Naive thymus-derived CD4-positive, alpha-beta T cell (primary cell): ENCODE measurements at regions not wholly inside any gene's neighbourhood (a gene's known extent, or its start where the extent isn't known, plus 50 kb on each side); places are given as distances from the start of the nearest gene placed in this dataset.

Source experiments
- ATAC-seq: fragments of 150-1000 bp; cut with Tn5 transposase; 2 replicates; pipeline ENCODE4 v1.10.0; 2021; ENCODE audit warnings: mild to moderate bottlenecking, moderate library complexity
- CTCF ChIA-PET: fragments of 350-600 bp; sonication (Branson Sonifier 250); formaldehyde crosslinking; loops from one replicate; lab custom pipeline; 2021; ENCODE audit warnings: antibody characterized with exemption; lab: Charles Lee
- POLR2A ChIA-PET: fragments of 350-600 bp; sonication (Branson Sonifier 250); formaldehyde crosslinking; loops from one replicate; lab custom pipeline; 2021; ENCODE audit warnings: antibody characterized with exemption, inconsistent platforms; lab: Charles Lee
- DNase-seq, 9 donors: peaks; one replicate each; pipeline versions ENCODE4 v3.0.0 to v3.0.0-alpha.2; 2020 to 2022; ENCODE audit warnings: mixed read lengths in 1 of 9
- H3K27ac ChIP-seq: one replicate; pipeline ENCODE4 v1.7.0; 2013; ENCODE audit warnings: mild to moderate bottlenecking, low read depth, low read length, moderate library complexity
- H3K27me3 ChIP-seq, 2 donors: one replicate each; pipeline ENCODE4 v1.7.0; 2013; ENCODE audit warnings: low read length in 2 of 2, mild to moderate bottlenecking in 2 of 2, moderate library complexity in 2 of 2; ENCODE audit not compliant: control insufficient read depth in 2 of 2, insufficient read depth in 2 of 2
- H3K36me3 ChIP-seq, 3 experiments: 1 replicate in 2 of 3; 2 replicates in 1 of 3; pipeline ENCODE4 v1.7.0; 2013; ENCODE audit warnings: low read length in 3 of 3, mild to moderate bottlenecking in 3 of 3, moderate library complexity in 1 of 3; ENCODE audit not compliant: insufficient read depth in 3 of 3, control insufficient read depth in 2 of 3
- H3K4me1 ChIP-seq, 2 donors: one replicate each; pipeline ENCODE4 v1.7.0; 2013; ENCODE audit warnings: low read length in 2 of 2, mild to moderate bottlenecking in 2 of 2, moderate library complexity in 1 of 2; ENCODE audit not compliant: control insufficient read depth in 2 of 2, insufficient read depth in 2 of 2
- H3K4me3 ChIP-seq: 2 replicates; pipeline ENCODE4 v1.7.0; 2013; ENCODE audit warnings: mild to moderate bottlenecking, low read length
- H3K9me3 ChIP-seq, 3 experiments: 1 replicate in 2 of 3; 2 replicates in 1 of 3; pipeline ENCODE4 v1.7.0; 2013; ENCODE audit warnings: low read length in 3 of 3; ENCODE audit not compliant: control insufficient read depth in 2 of 3
- H3K27ac Mint-ChIP-seq, 9 donors: one replicate each; pipeline ENCODE4 v1.8.0; 2020 to 2022; ENCODE audit warnings: mixed read lengths in 9 of 9, mild to moderate bottlenecking in 8 of 9, moderate library complexity in 5 of 9, inconsistent platforms in 2 of 9
- H3K27me3 Mint-ChIP-seq, 5 donors: one replicate each; pipeline ENCODE4 v1.8.0; 2021 to 2022; ENCODE audit warnings: mixed read lengths in 5 of 5, mild to moderate bottlenecking in 1 of 5
- H3K36me3 Mint-ChIP-seq, 5 donors: one replicate each; pipeline ENCODE4 v1.8.0; 2020 to 2022; ENCODE audit warnings: mixed read lengths in 5 of 5, mild to moderate bottlenecking in 3 of 5, inconsistent platforms in 1 of 5
- H3K4me1 Mint-ChIP-seq, 7 donors: one replicate each; pipeline ENCODE4 v1.8.0; 2020 to 2022; ENCODE audit warnings: mixed read lengths in 7 of 7, mild to moderate bottlenecking in 3 of 7, inconsistent platforms in 1 of 7
- H3K4me3 Mint-ChIP-seq, 10 donors: one replicate each; pipeline ENCODE4 v1.8.0; 2020 to 2022; ENCODE audit warnings: mild to moderate bottlenecking in 10 of 10, mixed read lengths in 10 of 10, moderate library complexity in 6 of 10, inconsistent platforms in 2 of 10
- H3K9me3 Mint-ChIP-seq, 11 donors: one replicate each; pipeline ENCODE4 v1.8.0; 2020 to 2022; ENCODE audit warnings: mixed read lengths in 11 of 11, mild to moderate bottlenecking in 4 of 11, inconsistent platforms in 1 of 11, moderate library complexity in 1 of 11
- intact Hi-C, 2 donors: fragments of 100-400 bp; cut with micrococcal nuclease; formaldehyde crosslinking; loops; one replicate each; pipeline ENCODE4 v1.15.1; 2023

DNA sequence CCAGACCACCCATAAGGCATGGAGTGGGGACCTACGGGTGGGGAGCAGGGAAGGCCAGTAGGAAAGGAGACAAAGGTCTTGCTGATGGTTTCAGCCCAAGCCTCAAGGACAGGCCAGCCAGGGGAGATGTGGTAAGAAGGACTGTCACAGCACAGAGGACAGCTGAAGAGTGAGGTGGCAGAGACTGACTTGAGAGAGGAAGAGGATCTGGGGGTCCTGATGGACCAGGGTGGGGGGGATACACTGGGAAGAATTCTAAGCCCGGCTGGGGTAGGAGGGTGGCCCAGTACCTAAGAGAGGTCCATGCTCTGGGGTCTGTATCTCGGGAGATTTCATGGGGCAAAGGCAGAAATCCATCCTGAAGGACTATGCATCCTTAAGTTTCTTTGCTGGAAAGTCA is 66.1 kb upstream of the THY1 start:
- ATAC-seq (no peak), DNase-seq (no peak)
- H3K27ac ChIP-seq = no peak overlapping the region
- Mint-ChIP-seq H3K27ac (no peak overlapping the region), H3K27me3 (peaks cover 0 to 27% (median 14%) of the 10 kb centered on the region in 5 donors), H3K4me1 (peaks cover 0 to 1% (median 0%) of the 10 kb centered on the region in 7 donors), H3K36me3 (no peaks in the 10 kb centered on the region), H3K4me3 (no peak overlapping the region), H3K9me3 (peaks cover 0 to 2% (median 0%) of the 10 kb centered on the region in 11 donors)
- H3K4me3 ChIP-seq = no peak overlapping the region
- intact Hi-C loops = no loop called here
- no peaks in the 10 kb centered on the region for H3K27me3 ChIP-seq
- H3K36me3 ChIP-seq = no peaks in the 10 kb centered on the region
- POLR2A ChIA-PET = no interaction called here
- H3K4me1 ChIP-seq = no peaks in the 10 kb centered on the region
- CTCF ChIA-PET = no interaction called here
- no peaks in the 10 kb centered on the region for H3K9me3 ChIP-seq

DNA sequence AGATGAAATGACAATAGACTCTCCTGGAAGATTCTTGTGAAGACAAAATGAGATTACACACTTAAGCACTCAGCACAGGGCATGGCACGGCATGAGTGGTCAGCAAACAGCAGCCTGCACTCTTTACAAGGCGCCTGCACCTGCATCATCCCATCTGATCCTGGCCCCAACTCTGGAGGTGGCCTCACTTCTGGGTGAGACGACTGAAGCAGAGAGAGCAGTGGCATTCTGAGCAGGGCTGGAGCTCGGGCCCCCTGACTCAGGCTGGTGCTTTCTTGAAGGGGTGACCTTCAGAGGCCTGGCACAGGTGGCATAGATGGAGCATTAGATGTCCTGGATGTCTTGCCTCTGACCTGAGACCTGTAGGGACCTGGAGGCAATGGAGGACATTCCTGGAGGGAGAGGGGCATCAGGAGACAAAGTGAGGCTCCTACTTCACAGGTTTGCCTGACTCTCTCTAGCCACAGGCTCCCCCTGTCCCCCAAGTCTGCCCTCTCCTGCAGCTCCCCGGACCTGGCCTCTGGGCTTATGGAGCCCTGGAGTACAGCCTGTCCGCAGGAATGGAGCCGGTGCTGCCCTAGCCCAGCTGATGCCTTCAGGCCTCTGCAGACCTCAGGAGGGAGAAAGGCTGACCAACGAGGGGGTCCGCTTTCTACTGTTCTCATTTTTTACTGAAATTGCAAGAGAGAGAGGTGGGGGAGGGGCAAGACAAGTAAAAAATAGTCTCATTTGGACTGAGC is 65.5 kb upstream of the THY1 start:
- POLR2A ChIA-PET = no interaction called here
- Histone ChIP-seq H3K4me1 (no peaks in the 10 kb centered on the region), H3K36me3 (no peaks in the 10 kb centered on the region), H3K9me3 (no peaks in the 10 kb centered on the region), H3K27me3 (no peaks in the 10 kb centered on the region), H3K27ac (no peak overlapping the region), H3K4me3 (no peak overlapping the region)
- Mint-ChIP-seq H3K36me3 (no peaks in the 10 kb centered on the region), H3K27me3 (peaks cover 0 to 27% (median 14%) of the 10 kb centered on the region in 5 donors), H3K4me3 (no peak overlapping the region), H3K27ac (no peak overlapping the region), H3K4me1 (peaks cover 0 to 1% (median 0%) of the 10 kb centered on the region in 7 donors), H3K9me3 (peaks cover 0 to 2% (median 0%) of the 10 kb centered on the region in 11 donors)
- intact Hi-C loops = no loop called here
- no peak for DNase-seq
- CTCF ChIA-PET = no interaction called here
- no peak for ATAC-seq

DNA sequence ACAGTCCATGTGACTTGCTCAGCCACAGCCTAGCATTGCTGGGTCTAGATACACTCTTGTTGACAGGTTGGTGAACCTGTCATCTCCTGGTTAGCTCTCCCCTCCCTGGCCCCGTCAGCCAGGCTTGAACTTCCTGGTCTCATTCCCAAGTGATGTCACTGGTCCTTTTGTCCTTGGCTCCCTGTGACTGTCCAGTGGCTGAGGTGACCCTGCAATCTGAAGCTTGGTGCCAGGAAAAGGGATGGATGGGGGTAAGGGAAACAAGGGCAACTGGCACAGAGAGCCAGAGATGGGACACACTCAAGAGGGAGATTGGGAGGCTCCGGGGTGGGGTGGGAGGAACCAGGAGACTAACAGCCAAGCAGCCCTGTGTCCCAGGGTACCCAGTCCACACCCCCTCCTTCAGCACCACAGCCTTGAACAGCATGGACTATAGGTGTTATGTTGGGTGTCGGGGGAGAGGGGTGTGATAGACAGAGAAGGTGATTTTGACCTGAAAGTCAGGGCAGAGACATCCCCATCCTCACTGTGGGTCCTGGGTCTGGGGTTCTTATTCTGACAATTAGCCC is 63.8 kb upstream of the THY1 start:
- Histone ChIP-seq H3K27ac (no peak overlapping the region), H3K9me3 (no peaks in the 10 kb centered on the region), H3K36me3 (no peaks in the 10 kb centered on the region), H3K4me1 (no peaks in the 10 kb centered on the region), H3K4me3 (no peak overlapping the region), H3K27me3 (no peaks in the 10 kb centered on the region)
- ATAC-seq = no peak
- H3K9me3 Mint-ChIP-seq = peaks cover 0 to 2% (median 0%) of the 10 kb centered on the region in 11 donors
- H3K27me3 Mint-ChIP-seq = peaks cover 0 to 30% (median 24%) of the 10 kb centered on the region in 5 donors
- peaks cover 0 to 1% (median 0%) of the 10 kb centered on the region in 7 donors for H3K4me1 Mint-ChIP-seq
- DNase-seq = no peak
- intact Hi-C loops = no loop called here
- no peak overlapping the region for H3K27ac Mint-ChIP-seq
- CTCF ChIA-PET = no interaction called here
- POLR2A ChIA-PET = no interaction called here
- no peaks in the 10 kb centered on the region for H3K36me3 Mint-ChIP-seq
- no peak overlapping the region for H3K4me3 Mint-ChIP-seq

- ATAC-seq (no peak), DNase-seq (no peak)
- Histone ChIP-seq H3K9me3 (no peaks in the 10 kb centered on the region), H3K27me3 (no peaks in the 10 kb centered on the region), H3K27ac (no peak overlapping the region), H3K4me1 (no peaks in the 10 kb centered on the region), H3K4me3 (no peak overlapping the region), H3K36me3 (no peaks in the 10 kb centered on the region)
- H3K27ac Mint-ChIP-seq = no peak overlapping the region
- peaks cover 0 to 1% (median 0%) of the 10 kb centered on the region in 7 donors for H3K4me1 Mint-ChIP-seq
- H3K9me3 Mint-ChIP-seq = peaks cover 0 to 2% (median 0%) of the 10 kb centered on the region in 11 donors
- intact Hi-C loops = no loop called here
- no peaks in the 10 kb centered on the region for H3K36me3 Mint-ChIP-seq
- CTCF ChIA-PET = no interaction called here
- no peak overlapping the region for H3K4me3 Mint-ChIP-seq
- H3K27me3 Mint-ChIP-seq = peaks cover 2 to 33% (median 29%) of the 10 kb centered on the region in 5 donors
- POLR2A ChIA-PET = no interaction called here
These were observed 63.0 kb upstream of the THY1 start for GRCh38 chr11:119486016-119486415.

DNA sequence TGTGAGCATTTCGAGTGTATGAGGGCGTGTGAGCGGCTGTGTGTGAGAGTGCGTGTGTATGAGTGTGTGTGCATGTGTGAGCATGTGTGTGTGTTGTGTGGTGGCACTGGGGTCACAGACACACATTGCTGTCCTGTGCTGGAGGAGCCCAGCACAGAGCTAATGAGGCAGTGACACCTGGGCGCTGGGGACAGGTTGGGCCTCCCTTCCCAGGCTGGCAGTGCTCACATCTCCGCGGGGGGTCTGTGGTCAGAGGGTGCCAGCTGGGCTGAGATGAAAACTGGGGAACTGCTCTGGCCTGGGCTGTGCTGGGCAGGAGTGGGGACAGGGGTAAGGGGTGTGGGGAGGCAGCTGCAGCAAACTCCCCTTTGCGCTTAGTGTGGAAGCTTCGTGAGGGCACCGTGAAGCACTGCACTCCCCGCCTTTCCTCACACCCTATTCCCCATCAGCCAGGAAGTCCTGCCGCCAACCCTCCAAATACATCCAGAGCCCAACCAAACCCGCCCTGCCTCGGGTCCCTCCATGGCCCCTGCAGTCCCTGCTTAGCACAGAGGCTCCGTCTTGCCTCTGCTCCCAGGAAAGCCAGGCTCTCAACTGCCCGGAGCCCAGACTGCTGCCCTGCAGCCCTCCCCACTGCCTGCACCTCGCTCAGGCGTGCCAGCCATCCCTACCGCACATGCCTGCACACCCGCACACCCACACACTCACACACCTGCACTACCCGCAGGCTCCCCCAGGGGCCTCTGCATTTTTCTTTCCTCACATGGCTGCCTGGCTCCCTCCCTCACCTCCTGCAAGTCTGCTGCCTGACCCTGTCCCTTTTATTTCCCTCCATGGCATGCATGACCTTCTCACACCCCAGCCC is 62.0 kb upstream of the THY1 start:
- intact Hi-C loops = no loop called here
- no peak for ATAC-seq

GRCh38 chr11:119483881-119484371 is 61.0 kb upstream of the THY1 start:
- Histone ChIP-seq H3K4me3 (no peak overlapping the region), H3K4me1 (no peaks in the 10 kb centered on the region), H3K27ac (no peak overlapping the region), H3K27me3 (no peaks in the 10 kb centered on the region), H3K36me3 (no peaks in the 10 kb centered on the region), H3K9me3 (no peaks in the 10 kb centered on the region)
- ChIA-PET CTCF (no interaction called here), POLR2A (no interaction called here)
- H3K9me3 Mint-ChIP-seq = peaks cover 0 to 3% (median 0%) of the 10 kb centered on the region in 11 donors
- H3K4me1 Mint-ChIP-seq = peaks cover 0 to 1% (median 0%) of the 10 kb centered on the region in 7 donors
- peaks cover 2 to 30% (median 29%) of the 10 kb centered on the region in 5 donors for H3K27me3 Mint-ChIP-seq
- no peak overlapping the region for H3K27ac Mint-ChIP-seq
- intact Hi-C loops = no loop called here
- H3K36me3 Mint-ChIP-seq = no peaks in the 10 kb centered on the region
- DNase-seq (no peak), ATAC-seq (no peak)
- H3K4me3 Mint-ChIP-seq = no peak overlapping the region

More for the DNA sequence above, 62.0 kb upstream of the THY1 start:
- Mint-ChIP-seq H3K4me1 (peaks cover 0 to 1% (median 0%) of the 10 kb centered on the region in 7 donors), H3K27ac (no peak overlapping the region), H3K36me3 (no peaks in the 10 kb centered on the region), H3K4me3 (no peak overlapping the region), H3K27me3 (peaks cover 2 to 35% (median 31%) of the 10 kb centered on the region in 5 donors), H3K9me3 (peaks cover 0 to 3% (median 0%) of the 10 kb centered on the region in 11 donors)
- Histone ChIP-seq H3K9me3 (no peaks in the 10 kb centered on the region), H3K27me3 (no peaks in the 10 kb centered on the region), H3K36me3 (no peaks in the 10 kb centered on the region), H3K4me3 (no peak overlapping the region), H3K4me1 (no peaks in the 10 kb centered on the region), H3K27ac (no peak overlapping the region)
- CTCF ChIA-PET = no interaction called here
- POLR2A ChIA-PET = no interaction called here
- peak in 1 of 9 donors; percentile 12 for DNase-seq
